ENCODE measurements at regions not wholly inside any gene's neighbourhood (a gene's known extent, or its start where the extent isn't known, plus 50 kb on each side); places are given as distances from the start of the nearest gene placed in this dataset.

DNA sequence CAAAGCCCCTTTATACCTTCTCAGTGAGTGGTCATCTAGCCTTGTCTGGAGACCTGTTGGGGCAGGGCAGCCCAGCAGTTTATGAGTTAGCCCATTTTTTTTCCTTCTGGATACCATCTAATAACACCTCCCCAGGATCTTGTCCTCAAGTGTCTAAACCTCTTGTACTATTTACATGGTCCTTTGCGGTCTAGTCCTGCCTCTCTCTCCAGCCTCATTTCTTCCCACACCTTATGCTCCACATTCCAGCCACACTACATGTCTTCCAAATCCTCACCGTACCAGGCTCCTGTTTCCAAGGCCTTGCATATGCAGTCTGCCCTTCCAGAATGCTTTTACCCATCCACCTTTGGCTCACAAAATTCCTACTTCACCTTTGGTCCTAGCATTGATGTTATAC lies 77.2 kb downstream of the ADRB2 start (continued):
- no peak for TF ChIP-seq SIRT6 (IDR thresholded peaks at IDR 0.05; ENCODE audit: low read length)

DNA sequence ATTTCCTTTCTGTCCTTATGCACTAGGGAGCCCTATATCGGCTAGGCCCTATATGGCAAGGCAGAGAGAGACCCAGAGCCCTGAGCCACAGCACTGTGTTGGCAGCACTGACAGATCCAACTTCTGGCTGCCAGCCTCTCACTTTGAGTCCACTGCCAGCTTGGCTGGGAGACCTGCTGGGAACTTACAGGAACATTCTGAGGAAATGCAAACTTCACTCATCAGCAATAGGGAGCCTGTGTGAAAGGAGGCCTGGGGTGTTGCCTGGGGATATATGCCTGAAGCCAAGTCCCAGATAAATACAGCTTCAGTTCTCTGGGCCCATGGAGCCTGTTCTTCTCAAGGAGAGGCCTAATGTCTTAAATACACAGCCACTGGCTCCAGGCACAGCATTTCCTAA lies 78.0 kb downstream of the ADRB2 start:
- no peak overlapping the region for H2BK20ac ChIP-seq (ENCODE audit: low read length)
- POLR2A ChIA-PET (ENCODE audit: partially characterized antibody) = interaction anchor here (0.6 kb wide), 1 partner anchor 875 kb away, joined by 3 read pairs; no protein-coding TSS in a partner anchor
- no peak overlapping the region for H4K5ac ChIP-seq (ENCODE audit: insufficient read length, low read depth, low read length)
- CTCF ChIA-PET (ENCODE audit: partially characterized antibody) = interaction anchor here (0.6 to 3.2 kb wide), 8 partner anchors 8 to 131 kb away, joined by 3 to 14 read pairs (median 4); no protein-coding TSS in a partner anchor
- no peak overlapping the region for H2BK5ac ChIP-seq (ENCODE audit: low read depth, low read length)
- no peak overlapping the region for H2AFZ ChIP-seq (ENCODE audit: low read length)
- H3K56ac ChIP-seq (replicated peaks; ENCODE audit: insufficient read length, low read depth, low read length) = no peak overlapping the region
- no peak overlapping the region for H3K18ac ChIP-seq (ENCODE audit: extremely low read depth, low read length)
- H3K9me3 ChIP-seq (ENCODE audit: insufficient read depth in 2 of 2, low read depth in 1 of 2, low read length in 1 of 2) = no peaks in the 10 kb centered on the region
- H3K23ac ChIP-seq (ENCODE audit: insufficient read length) = no peak overlapping the region
- no peaks in the 10 kb centered on the region; a peak in 1 of 7 replicates for H3K4me1 ChIP-seq (replicated peaks in 1 of 4; ENCODE audit: control insufficient read depth in 3 of 4, insufficient read depth in 4 of 4, low read length in 3 of 4)
- H3K27me3 ChIP-seq (replicated peaks in 1 of 4; ENCODE audit: control insufficient read depth in 3 of 4, extremely low read depth in 1 of 4, insufficient read depth in 3 of 4, low read length in 3 of 4) = no peaks in the 10 kb centered on the region
- no peaks in the 10 kb centered on the region for H4K20me1 ChIP-seq (replicated peaks in 1 of 2; ENCODE audit: control insufficient read depth in 1 of 2, insufficient read depth in 2 of 2, low read length in 2 of 2)
- no peak overlapping the region for H4K91ac ChIP-seq (replicated peaks; ENCODE audit: insufficient read length, low read length)
- H2BK120ac ChIP-seq (replicated peaks; ENCODE audit: low read depth, low read length) = no peak overlapping the region
- 80% methylated on average over 1 of the region's 1 CpG; no CpG with 5 or more reads in 1 of the 2 experiments for WGBS, 2 experiments (ENCODE audit: extremely low coverage in 1 of 2, insufficient coverage in 1 of 2, insufficient read length in 1 of 2, insufficient replicate concordance in 2 of 2, low coverage in 1 of 2, low lambda C conversion rate in 2 of 2, missing lambda C conversion rate in 1 of 2)
- no peak overlapping the region for H3K4me3 ChIP-seq (ENCODE audit: extremely low read depth in 1 of 4, insufficient read depth in 2 of 4, low read depth in 3 of 4, low read length in 4 of 4)
- H3K79me1 ChIP-seq (ENCODE audit: low read depth, low read length) = no peaks in the 10 kb centered on the region
- DNase-seq (ENCODE audit: low read depth in 1 of 2, low spot score in 2 of 2) (no peak), FAIRE-seq (no peak)
- no peaks in the 10 kb centered on the region for H3K36me3 ChIP-seq (ENCODE audit: control insufficient read depth in 2 of 4, insufficient read depth in 4 of 4, low read length in 3 of 4)
- no peak overlapping the region for H3K4me2 ChIP-seq (ENCODE audit: insufficient read depth in 1 of 2, low read depth in 2 of 2, low read length in 2 of 2)
- no peak overlapping the region for H3K4ac ChIP-seq (replicated peaks; ENCODE audit: insufficient read length, low read depth, low read length)
- no peak overlapping the region for H3K27ac ChIP-seq (ENCODE audit: low read depth, low read length)
- no peak overlapping the region for H2AK5ac ChIP-seq (ENCODE audit: low read depth, low read length)
- H2BK12ac ChIP-seq (ENCODE audit: low read depth, low read length) = no peak overlapping the region
- H3K79me2 ChIP-seq (ENCODE audit: control insufficient read depth in 1 of 2, insufficient read depth in 2 of 2, low read length in 2 of 2) = no peaks in the 10 kb centered on the region
- H2BK15ac ChIP-seq (ENCODE audit: low read length) = no peak overlapping the region
- H4K8ac ChIP-seq (ENCODE audit: extremely low read depth, insufficient read depth, low read length) = no peak overlapping the region
- H3K23me2 ChIP-seq (ENCODE audit: low read depth, low read length) = no peaks in the 10 kb centered on the region
- no peak overlapping the region for H3K14ac ChIP-seq (ENCODE audit: insufficient read length)
- no peak overlapping the region for H3K9ac ChIP-seq (replicated peaks in 1 of 4; ENCODE audit: extremely low read depth in 1 of 4, low read depth in 3 of 4, low read length in 3 of 4)
- TF ChIP-seq BACH1 (IDR thresholded peaks at IDR 0.05; ENCODE audit: low read length) (no peak), BCL11A (IDR thresholded peaks at IDR 0.05; ENCODE audit: low read depth in 2 of 2, low read length in 2 of 2) (no peak), GTF2F1 (IDR thresholded peaks at IDR 0.05; ENCODE audit: borderline replicate concordance, low read depth, low read length) (no peak)

All from H1 (cell line).